GM20000 (cell line): ENCODE measurements at regions not wholly inside any gene's neighbourhood (a gene's known extent, or its start where the extent isn't known, plus 50 kb on each side); places are given as distances from the start of the nearest gene placed in this dataset.

ENCODE experiments used
- DNase-seq: peaks from one replicate; pipeline ENCODE4 v3.0.0; 2012; ENCODE audit warnings: low spot score
- TF ChIP-seq, protein P1 (sequence below): IDR thresholded peaks from 2 replicates; pipeline ENCODE4 v1.5.1; 2012; ENCODE audit warnings: mild to moderate bottlenecking, control low read depth; ENCODE audit errors: extremely low read depth, missing control alignments

DNA sequence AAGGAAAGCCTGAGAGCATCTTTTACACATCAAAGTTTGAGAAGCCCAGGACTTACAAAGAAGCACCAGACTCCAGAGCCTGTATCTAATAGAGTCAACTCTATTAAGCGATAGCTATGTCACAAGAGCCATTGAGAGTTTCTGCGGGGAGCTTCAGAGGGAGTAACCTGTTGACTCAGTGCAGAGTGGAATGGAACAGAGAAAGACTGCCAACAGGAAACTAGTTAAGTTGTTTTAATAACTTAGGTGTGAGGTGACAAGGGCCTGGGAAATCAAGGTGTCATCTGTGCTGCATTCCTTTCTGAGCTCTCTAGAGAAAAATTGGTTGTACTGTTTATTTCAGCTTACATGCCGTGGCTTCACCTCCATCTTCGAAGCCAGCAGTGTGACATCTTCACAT lies 513.8 kb upstream of the POU3F3 start:
- TF ChIP-seq, protein P1, sequence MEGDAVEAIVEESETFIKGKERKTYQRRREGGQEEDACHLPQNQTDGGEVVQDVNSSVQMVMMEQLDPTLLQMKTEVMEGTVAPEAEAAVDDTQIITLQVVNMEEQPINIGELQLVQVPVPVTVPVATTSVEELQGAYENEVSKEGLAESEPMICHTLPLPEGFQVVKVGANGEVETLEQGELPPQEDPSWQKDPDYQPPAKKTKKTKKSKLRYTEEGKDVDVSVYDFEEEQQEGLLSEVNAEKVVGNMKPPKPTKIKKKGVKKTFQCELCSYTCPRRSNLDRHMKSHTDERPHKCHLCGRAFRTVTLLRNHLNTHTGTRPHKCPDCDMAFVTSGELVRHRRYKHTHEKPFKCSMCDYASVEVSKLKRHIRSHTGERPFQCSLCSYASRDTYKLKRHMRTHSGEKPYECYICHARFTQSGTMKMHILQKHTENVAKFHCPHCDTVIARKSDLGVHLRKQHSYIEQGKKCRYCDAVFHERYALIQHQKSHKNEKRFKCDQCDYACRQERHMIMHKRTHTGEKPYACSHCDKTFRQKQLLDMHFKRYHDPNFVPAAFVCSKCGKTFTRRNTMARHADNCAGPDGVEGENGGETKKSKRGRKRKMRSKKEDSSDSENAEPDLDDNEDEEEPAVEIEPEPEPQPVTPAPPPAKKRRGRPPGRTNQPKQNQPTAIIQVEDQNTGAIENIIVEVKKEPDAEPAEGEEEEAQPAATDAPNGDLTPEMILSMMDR = no peak
- DNase-seq = no peak

DNA sequence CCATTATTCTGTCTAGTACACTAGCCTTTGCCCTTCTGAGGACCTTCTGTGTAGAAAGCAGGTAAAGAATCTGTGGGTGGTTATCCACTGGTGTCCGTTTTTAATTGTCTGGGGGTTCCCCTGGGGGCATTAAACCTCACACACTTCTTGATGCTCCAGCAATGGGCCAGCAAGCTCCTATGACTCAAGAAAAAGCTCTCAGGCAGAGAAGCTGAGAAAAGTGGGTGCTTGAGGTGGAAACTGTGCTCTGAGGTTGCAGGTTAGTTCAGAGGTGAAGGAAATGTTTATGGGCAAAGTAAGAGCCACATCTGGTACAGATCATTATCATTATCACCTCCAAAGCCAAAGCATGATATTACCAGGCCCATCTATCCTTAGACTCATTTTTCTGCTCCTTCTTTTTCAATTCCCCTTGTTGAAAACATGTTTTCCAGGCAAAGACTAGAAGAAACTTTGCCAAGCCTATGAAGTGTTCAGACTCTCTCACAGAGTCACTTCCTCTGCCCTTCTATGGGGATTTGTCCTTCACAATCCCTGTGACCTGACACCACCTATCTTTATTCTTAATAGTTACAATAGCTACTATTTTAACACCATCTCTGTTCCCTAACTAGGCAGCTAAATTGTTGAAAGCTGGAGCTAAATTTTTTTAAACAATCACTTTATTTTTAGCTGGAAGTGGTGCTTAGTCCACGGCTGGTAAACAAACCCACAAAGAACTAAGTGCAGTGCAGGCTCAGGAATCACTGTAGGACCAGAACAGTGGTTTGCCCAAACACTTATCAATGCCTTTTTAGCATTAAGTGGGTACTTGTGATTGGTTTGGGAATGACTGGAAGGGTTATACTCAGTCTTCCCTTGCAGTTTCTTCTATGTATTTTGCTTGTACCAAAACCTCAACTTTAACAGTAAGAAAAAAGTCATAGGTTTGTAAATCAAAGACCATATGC lies 512.8 kb upstream of the POU3F3 start:
- no peak for DNase-seq
- TF ChIP-seq, protein P1 = no peak

DNA sequence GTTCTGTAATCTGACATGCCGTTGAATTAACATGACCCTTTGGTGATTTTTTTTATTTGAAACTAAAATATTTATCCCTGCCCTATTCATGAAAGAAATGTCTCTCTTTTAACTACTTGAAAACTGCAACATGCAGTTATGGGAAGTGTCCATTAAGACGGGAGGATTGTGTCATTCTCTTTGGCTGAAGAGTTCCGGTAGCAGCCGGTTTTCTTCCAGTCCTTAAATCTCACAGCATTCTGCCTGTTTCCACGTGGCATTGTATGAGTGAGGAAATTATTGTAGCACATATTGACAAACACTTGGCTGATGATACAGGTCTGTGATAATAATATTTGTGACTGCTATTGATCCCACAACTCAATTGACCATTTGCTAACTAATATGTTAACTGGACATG lies 509.6 kb upstream of the POU3F3 start:
- no peak for DNase-seq
- TF ChIP-seq, protein P1 = no peak

DNA sequence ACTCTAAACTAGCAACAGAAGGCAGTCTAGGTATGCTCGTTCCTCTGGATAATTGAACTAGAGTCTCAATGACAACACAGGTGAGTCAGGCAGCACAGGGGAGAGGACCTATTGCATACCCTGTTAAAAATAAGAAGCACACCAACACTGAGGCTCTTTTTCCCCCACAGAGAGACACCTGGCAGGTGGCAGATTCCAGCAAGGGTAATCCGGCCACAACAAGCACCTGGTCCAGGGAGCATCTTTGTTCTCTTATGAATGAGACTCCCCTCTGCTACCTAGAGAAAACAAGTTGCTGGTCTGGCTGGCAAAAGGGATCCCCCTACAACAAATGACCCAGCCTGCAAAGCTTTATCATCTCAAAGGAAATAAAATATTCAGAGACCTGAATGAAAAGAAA lies 508.9 kb upstream of the POU3F3 start:
- TF ChIP-seq, protein P1 = no peak
- DNase-seq = no peak

DNA sequence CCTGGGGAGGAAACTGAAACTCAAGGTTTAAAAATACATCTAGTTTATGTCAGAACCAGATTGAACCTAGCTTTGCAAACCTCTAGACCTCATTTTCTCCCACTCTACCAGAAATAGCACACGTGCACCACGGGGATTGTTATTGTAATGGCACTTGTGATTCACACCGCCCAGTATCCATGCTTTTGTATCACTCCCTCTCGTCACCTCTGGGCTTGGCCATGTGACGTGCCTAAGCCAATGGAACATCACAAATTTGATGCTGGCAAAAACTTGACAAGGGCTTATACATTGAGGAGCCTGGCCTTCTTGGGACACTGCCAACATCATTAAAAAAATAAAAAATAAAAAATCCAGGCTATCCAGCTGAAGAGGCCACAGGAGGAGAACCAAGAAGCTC lies 495.8 kb upstream of the POU3F3 start:
- TF ChIP-seq, protein P1 = no peak
- no peak for DNase-seq

DNA sequence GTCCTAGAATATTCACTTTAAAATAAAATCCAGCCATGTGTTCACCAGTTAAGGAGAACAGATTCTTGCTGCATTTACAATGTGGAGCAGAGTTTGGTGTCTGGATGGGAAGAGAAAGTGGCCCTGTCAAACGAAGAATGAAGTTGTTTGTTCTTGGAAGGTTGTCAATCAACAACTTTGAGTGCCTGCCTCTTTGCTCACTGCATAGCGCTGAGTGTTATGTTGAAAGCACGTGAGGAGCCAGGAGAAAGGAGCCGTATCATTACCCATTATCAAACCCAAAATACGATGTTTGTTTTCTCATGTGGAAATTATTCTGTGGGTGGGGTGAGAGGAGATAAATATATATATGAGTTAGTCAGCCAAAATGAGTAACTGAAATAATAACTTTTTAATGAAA lies 492.5 kb upstream of the POU3F3 start:
- no peak for DNase-seq
- TF ChIP-seq, protein P1 = no peak

DNA sequence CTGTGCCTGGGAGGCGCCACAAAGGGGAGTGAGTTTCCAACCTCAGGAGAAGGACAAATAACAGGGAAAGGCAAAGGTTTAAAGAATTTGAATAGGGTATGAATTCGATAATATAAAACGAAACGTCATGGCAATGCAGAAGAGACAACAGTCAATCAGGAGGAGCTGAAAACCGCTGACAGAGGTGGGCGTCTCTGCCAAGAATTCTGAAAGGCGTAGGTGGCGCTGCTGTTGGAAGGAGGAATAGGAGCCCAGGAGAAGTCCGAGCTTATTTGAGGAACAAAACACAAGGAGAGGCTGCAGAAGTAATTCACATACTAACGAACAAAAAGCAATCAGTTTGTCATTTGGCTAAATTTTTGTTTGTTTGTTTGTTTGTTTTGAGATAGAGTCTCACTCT lies 485.8 kb upstream of the POU3F3 start:
- TF ChIP-seq, protein P1 = no peak
- DNase-seq = no peak
